Ishikawa (cell line): ENCODE measurements at regions not wholly inside any gene's neighbourhood (a gene's known extent, or its start where the extent isn't known, plus 50 kb on each side); places are given as distances from the start of the nearest gene placed in this dataset.

Experiments
- CEBPB ChIP-seq: IDR thresholded peaks from 2 replicates; pipeline ENCODE4 v1.6.1; 2012
- CREB1 ChIP-seq: IDR thresholded peaks from 2 replicates; pipeline ENCODE4 v1.6.1; 2012; ENCODE audit warnings: low read depth
- EP300 ChIP-seq: IDR thresholded peaks from 2 replicates; pipeline ENCODE4 v1.6.1; 2012; ENCODE audit warnings: borderline replicate concordance
- FOXM1 ChIP-seq: IDR thresholded peaks from 2 replicates; pipeline ENCODE4 v1.6.1; 2012; ENCODE audit warnings: low read depth, borderline replicate concordance
- RAD21 ChIP-seq: IDR thresholded peaks from 2 replicates; pipeline ENCODE4 v1.6.1; 2012; ENCODE audit warnings: low read depth
- TF ChIP-seq, protein P1 (sequence below): IDR thresholded peaks from 2 replicates; pipeline ENCODE4 v1.6.1; 2012

DNA sequence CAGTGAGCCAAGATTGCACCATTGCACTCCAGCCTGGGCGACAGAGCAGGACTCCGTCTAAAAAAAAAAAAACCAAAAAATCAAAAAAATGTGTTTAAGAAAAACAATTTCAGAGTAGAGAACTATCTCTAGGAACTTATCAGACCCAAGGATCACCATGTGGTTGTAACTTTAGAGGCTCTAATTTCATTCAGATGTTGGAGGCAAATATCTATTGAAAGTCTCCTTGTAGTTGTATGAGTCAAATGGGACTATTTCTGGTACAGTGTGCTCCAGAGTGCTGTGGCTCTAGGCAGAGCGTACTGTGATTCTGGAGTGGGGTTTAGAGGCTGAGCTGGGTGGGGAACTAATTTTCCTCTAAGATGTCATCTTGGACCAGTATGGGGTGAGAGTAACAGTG is 398.7 kb downstream of the SHQ1 start:
- TF ChIP-seq, protein P1, sequence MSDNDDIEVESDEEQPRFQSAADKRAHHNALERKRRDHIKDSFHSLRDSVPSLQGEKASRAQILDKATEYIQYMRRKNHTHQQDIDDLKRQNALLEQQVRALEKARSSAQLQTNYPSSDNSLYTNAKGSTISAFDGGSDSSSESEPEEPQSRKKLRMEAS, result no peak
- TF ChIP-seq EP300 (no peak), CREB1 (no peak), FOXM1 (no peak), RAD21 (no peak), CEBPB (no peak)
